Stimulated activated naive B cell treated with anti-CD40 and anti-IgM and Interleukin-4, amounts not matched to agents 10 μg/mL and 1 μg/mL and 100 μg/mL, for 72 hours (primary cell): ENCODE measurements at regions not wholly inside any gene's neighbourhood (a gene's known extent, or its start where the extent isn't known, plus 50 kb on each side); places are given as distances from the start of the nearest gene placed in this dataset.

Source experiments
- ATAC-seq, 2 donors: fragments of 150-1000 bp; cut with Tn5 transposase; replicated peaks; 2 replicates each; pipeline ENCODE4 v1.10.0; 2021; ENCODE audit warnings: moderate library complexity in 1 of 2
- DNase-seq: peaks from one replicate; pipeline ENCODE4 v3.0.0; 2021
- H3K27ac Mint-ChIP-seq: one replicate; pipeline ENCODE4 v1.8.0; 2022; ENCODE audit warnings: mild to moderate bottlenecking, mixed read lengths
- H3K27me3 Mint-ChIP-seq, 2 donors: one replicate each; pipeline ENCODE4 v1.8.0; 2022; ENCODE audit warnings: mixed read lengths in 2 of 2
- H3K36me3 Mint-ChIP-seq, 2 donors: one replicate each; pipeline ENCODE4 v1.8.0; 2022; ENCODE audit warnings: mixed read lengths in 2 of 2, mild to moderate bottlenecking in 1 of 2
- H3K4me1 Mint-ChIP-seq, 2 donors: one replicate each; pipeline ENCODE4 v1.8.0; 2022; ENCODE audit warnings: mixed read lengths in 2 of 2, mild to moderate bottlenecking in 1 of 2
- H3K4me3 Mint-ChIP-seq, 2 donors: one replicate each; pipeline ENCODE4 v1.8.0; 2022; ENCODE audit warnings: mild to moderate bottlenecking in 2 of 2, mixed read lengths in 2 of 2, moderate library complexity in 1 of 2
- H3K9me3 Mint-ChIP-seq, 2 donors: one replicate each; pipeline ENCODE4 v1.8.0; 2022; ENCODE audit warnings: mixed read lengths in 2 of 2, mild to moderate bottlenecking in 1 of 2

DNA sequence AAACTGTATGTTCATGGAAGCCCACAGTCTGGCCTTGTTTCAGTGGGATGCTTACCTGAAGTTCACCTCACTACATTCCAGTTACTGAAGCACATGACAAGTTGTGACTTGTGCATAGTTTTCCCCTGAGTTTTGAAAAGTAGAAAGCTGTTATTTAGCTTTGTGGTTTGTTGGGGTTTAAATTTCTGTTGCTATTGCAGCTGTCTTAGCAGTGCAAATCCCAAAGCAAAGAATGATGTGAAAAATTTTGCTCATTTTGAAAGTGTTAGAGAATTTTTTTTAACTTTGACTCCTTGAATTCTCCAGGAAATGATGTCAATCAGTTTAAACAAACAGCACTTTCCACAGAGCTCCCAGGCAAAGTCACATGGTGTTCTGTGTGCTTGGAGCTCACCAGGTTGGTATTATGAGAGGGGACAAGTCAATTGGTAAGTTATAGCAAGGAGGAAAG is 268.4 kb downstream of the ADGRG6 start:
- no peak for DNase-seq
- ATAC-seq: no peak
- H3K36me3 Mint-ChIP-seq: no peaks in the 10 kb centered on the region
- no peaks in the 10 kb centered on the region for H3K4me1 Mint-ChIP-seq
- H3K27ac Mint-ChIP-seq: no peak overlapping the region
- peaks cover 13 to 18% of the 10 kb centered on the region in 2 donors for H3K9me3 Mint-ChIP-seq
- H3K4me3 Mint-ChIP-seq: no peak overlapping the region
- H3K27me3 Mint-ChIP-seq: no peaks in the 10 kb centered on the region

DNA sequence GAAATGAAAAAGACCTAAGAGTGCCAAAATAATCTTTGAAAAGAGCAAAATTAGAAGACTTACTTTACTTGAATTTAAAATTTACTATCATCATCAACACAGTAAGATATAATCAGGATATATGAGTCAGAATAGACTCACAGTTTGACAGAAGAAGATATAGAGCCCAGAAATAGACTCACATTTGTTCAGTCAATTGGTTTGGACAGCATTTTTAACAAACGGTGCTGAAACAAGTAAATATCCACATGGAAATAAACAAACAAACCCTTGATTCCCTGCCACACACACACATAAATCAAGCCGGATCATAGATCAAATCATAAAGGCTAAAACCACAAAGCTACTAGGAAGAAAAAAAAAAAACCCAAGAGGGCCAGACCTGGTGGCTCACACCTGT is 291.1 kb downstream of the ADGRG6 start:
- H3K4me1 Mint-ChIP-seq: no peaks in the 10 kb centered on the region
- no peak overlapping the region for H3K4me3 Mint-ChIP-seq
- H3K27me3 Mint-ChIP-seq: peaks cover 8 to 10% of the 10 kb centered on the region in 2 donors
- no peak overlapping the region for H3K27ac Mint-ChIP-seq
- no peak for DNase-seq
- peaks cover 3 to 12% of the 10 kb centered on the region in 2 donors for H3K9me3 Mint-ChIP-seq
- ATAC-seq: no peak
- H3K36me3 Mint-ChIP-seq: no peaks in the 10 kb centered on the region

DNA sequence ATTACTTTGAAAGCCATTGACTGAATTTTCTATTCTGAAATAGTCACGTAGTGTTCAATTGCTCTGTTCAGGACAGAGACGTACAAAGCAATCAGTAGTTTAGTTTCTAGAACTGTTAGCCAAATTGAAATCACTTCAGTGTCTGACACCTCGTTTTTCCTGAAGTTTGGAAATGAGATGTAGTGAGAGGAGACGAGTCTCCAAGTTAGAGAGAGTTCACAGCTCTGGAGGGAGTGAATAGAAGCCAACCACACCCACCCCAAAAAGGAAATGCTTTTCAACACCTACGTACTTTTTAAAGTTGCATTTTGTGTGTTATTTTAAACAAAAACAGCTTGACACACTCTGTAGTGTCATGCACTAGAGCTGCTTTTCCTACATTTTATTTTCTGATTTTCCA is 296.0 kb downstream of the ADGRG6 start:
- no peak overlapping the region for H3K4me3 Mint-ChIP-seq
- DNase-seq (no peak), ATAC-seq (no peak)
- H3K36me3 Mint-ChIP-seq: no peaks in the 10 kb centered on the region
- no peaks in the 10 kb centered on the region for H3K4me1 Mint-ChIP-seq
- H3K27me3 Mint-ChIP-seq: peaks cover 6 to 13% of the 10 kb centered on the region in 2 donors
- peaks cover 0 to under 1% of the 10 kb centered on the region in 2 donors for H3K9me3 Mint-ChIP-seq
- no peak overlapping the region for H3K27ac Mint-ChIP-seq

DNA sequence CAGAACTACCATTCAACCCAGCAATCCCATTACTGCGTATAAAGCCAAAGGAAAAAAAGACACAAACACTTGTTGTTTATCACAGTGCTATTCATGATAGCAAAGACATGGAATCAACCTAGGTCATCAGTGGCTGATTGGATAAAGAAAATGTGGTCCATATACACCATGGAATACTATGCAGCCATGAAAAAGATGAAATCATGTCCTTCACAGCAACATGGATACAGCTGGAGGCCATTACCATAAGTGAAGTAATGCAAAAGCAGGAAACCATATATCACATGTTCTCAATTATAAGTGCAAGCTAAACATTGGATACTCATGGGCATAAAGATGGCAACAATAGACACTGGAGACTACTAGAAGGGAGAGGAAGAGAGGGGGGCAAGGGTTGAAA is 299.6 kb downstream of the ADGRG6 start:
- H3K27ac Mint-ChIP-seq: no peak overlapping the region
- H3K4me3 Mint-ChIP-seq: no peak overlapping the region
- no peaks in the 10 kb centered on the region for H3K36me3 Mint-ChIP-seq
- H3K9me3 Mint-ChIP-seq: peaks cover 0 to 2% of the 10 kb centered on the region in 2 donors
- H3K27me3 Mint-ChIP-seq: peaks cover 7 to 16% of the 10 kb centered on the region in 2 donors
- ATAC-seq: no peak
- H3K4me1 Mint-ChIP-seq: peaks cover 2 to 5% of the 10 kb centered on the region in 2 donors
- DNase-seq: no peak

DNA sequence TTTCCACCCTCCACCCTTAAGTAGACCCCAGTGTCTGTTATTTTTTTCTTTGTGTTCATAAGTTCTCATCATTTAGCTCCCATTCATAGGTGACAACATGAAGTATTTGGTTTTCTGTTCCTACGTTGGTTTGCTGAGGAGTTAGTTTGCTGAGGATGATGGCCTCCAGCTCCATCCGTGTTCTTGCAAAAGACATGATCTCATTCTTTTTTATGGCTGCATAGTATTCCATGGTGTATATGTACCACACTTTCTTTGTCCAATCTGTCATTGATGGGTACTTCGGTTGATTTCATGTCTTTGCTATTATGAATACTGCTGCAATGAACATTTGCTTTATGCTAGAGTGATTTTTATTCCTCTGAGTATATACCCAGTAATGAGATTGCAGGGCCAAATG is 301.2 kb downstream of the ADGRG6 start:
- Mint-ChIP-seq H3K27me3 (peaks cover 7 to 11% of the 10 kb centered on the region in 2 donors), H3K27ac (no peak overlapping the region), H3K4me1 (peaks cover 2 to 5% of the 10 kb centered on the region in 2 donors), H3K4me3 (no peak overlapping the region), H3K36me3 (no peaks in the 10 kb centered on the region), H3K9me3 (peaks cover 0 to 2% of the 10 kb centered on the region in 2 donors)
- ATAC-seq (no peak), DNase-seq (no peak)

DNA sequence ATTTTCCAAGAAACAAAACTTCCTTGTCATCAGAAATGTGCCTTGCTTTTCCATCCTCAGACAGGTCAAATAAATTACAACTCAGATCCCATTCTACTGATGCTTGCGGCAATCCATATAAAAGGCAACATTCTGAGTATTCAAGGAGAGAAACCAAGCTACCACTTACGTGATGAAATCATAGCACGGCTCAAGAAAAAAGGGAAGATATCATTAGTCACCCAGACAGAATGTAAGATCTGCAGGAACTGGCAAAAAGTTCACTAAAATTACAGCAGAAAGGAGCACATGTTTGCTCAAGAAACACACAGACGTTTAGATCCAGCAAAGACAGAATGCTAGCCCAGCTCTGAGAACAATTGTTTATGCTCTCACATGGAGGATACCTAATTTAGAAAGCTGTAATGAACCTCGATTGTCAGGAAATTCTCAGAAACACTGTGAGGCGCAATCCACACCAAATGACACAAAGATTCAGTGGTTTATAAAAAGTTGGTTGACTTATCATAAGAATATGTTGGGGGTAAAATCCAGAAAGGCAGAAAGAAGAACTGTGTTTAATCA is 304.2 kb downstream of the ADGRG6 start:
- H3K9me3 Mint-ChIP-seq: peaks cover 0 to 2% of the 10 kb centered on the region in 2 donors
- H3K27ac Mint-ChIP-seq: no peak overlapping the region
- no peak for ATAC-seq
- peaks cover 15 to 22% of the 10 kb centered on the region in 2 donors for H3K27me3 Mint-ChIP-seq
- H3K4me1 Mint-ChIP-seq: peaks cover 2 to 5% of the 10 kb centered on the region in 2 donors
- no peaks in the 10 kb centered on the region for H3K36me3 Mint-ChIP-seq
- no peak for DNase-seq
- H3K4me3 Mint-ChIP-seq: no peak overlapping the region

DNA sequence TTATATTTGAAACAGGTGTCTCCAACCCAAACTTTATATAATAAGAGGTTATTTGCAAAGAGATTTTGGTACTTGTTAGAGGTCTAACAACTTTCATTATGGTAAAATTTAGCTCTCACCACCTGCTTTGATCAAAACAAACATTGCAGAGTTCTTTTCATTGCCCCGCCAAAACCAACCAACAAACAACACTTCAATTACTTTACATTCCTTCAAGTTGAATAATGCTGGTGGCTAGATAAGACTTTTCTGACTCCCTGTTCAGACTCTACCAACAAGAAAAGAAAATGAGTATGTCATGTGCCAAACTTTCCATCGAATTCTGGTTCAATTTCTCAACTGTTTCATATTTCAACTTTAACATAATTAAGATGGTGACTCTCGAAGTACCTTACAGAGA is 311.1 kb downstream of the ADGRG6 start:
- Mint-ChIP-seq H3K9me3 (no peaks in the 10 kb centered on the region), H3K4me1 (no peaks in the 10 kb centered on the region), H3K27me3 (peaks cover 12 to 15% of the 10 kb centered on the region in 2 donors), H3K36me3 (no peaks in the 10 kb centered on the region), H3K4me3 (no peak overlapping the region), H3K27ac (no peak overlapping the region)
- DNase-seq: no peak
- no peak for ATAC-seq

DNA sequence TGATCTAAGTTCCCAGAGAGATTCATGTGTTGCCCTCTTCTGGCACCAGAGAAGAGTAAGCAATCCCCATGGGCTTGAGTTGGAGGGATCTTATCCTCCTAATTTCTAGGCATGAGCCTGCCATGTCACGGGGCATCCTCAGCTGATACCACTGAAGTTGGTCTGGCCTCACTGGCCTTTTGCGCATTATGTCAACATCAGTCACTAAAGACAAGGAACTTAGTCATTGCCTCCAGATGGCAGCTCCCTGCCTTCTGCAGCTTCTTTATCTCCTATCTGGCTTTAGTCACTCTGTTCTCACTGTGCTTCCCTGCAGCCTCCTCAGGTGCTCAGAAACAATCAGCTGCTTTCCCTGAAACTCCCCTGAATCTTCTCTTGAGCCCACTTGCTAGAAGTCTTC is 312.2 kb downstream of the ADGRG6 start:
- DNase-seq: no peak
- Mint-ChIP-seq H3K36me3 (no peaks in the 10 kb centered on the region), H3K9me3 (no peaks in the 10 kb centered on the region), H3K4me1 (no peaks in the 10 kb centered on the region), H3K4me3 (no peak overlapping the region), H3K27ac (no peak overlapping the region), H3K27me3 (peaks cover 13 to 15% of the 10 kb centered on the region in 2 donors)
- ATAC-seq: no peak

DNA sequence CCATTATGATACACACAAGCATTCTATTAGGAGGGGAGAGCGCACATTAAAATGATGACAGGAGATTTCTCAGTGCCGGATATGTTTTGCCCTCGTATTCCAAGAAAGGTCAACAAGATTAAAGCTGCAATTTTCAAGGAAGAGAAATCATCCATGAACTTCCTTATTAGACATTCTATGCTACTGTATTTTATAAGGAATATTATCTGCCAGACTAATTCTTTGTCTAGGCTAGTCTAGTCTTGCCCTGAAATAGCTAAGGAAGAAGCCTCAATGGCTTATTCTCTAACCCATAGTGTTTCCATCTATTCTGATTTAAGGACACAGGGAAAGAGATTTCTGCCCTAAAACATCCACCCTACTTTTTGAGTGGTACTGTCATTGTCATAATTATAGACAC is 315.4 kb downstream of the ADGRG6 start:
- no peaks in the 10 kb centered on the region for H3K4me1 Mint-ChIP-seq
- DNase-seq: no peak
- H3K27ac Mint-ChIP-seq: no peak overlapping the region
- no peaks in the 10 kb centered on the region for H3K9me3 Mint-ChIP-seq
- H3K36me3 Mint-ChIP-seq: no peaks in the 10 kb centered on the region
- H3K4me3 Mint-ChIP-seq: no peak overlapping the region
- peaks cover 0 to 9% of the 10 kb centered on the region in 2 donors for H3K27me3 Mint-ChIP-seq
- no peak for ATAC-seq

DNA sequence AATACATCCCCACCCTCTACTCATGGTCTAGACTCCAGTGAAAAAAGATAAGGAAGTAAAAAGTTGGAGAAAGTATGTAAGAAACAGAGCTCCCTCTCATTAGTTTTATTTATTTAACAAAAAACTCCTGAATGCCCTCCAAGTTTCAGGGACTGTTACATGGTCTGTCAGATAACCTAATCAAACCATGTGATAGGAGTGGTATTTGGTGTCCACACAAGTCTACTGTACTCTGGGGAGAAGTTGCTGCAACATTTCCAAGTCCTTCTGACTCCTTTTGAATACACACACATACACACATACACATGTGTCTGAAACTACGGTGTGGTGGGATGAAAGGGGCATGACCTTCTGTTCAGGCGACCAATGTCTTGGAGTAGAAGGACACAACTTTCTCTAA is 320.0 kb downstream of the ADGRG6 start:
- H3K36me3 Mint-ChIP-seq: no peaks in the 10 kb centered on the region
- H3K27ac Mint-ChIP-seq: no peak overlapping the region
- no peak for ATAC-seq
- H3K27me3 Mint-ChIP-seq: peaks cover 0 to 5% of the 10 kb centered on the region in 2 donors
- H3K4me1 Mint-ChIP-seq: no peaks in the 10 kb centered on the region
- no peak overlapping the region for H3K4me3 Mint-ChIP-seq
- H3K9me3 Mint-ChIP-seq: no peaks in the 10 kb centered on the region
- no peak for DNase-seq

DNA sequence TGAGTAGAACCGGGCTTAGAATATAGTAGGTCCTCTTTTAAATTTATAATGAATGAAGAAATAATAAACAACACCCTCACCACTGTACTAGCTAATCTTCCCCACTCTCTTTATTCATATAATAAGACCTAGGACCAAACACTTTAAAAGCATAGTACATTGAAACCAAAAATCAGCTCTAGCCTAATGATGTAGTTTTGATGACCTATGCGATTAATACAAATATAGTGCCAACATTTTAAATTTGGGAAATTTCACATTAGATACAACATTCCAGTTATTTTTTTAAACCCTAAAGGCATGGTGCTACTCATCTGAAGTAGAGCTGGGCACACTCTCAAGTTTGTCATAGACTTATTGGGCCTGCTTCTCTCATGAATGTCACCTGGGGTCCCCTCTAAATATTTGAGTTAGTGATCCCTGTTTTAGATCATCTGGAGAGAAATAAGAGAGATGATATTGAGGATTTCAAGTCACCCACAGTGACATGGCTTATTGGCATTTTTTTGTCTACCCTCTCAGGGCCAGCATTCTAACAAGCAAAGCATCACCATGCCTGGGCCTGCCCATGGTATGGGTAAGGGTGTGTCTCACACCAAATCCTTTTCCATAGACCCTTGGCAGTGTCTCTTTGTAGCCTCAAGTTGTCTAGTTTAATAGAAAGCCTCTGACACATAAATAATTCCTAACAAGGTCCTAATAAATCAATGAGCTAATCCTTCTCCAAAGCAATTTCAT is 319.8 kb downstream of the HIVEP2 start:
- Mint-ChIP-seq H3K27me3 (no peaks in the 10 kb centered on the region), H3K9me3 (no peaks in the 10 kb centered on the region), H3K4me1 (no peaks in the 10 kb centered on the region), H3K4me3 (no peak overlapping the region), H3K27ac (no peak overlapping the region), H3K36me3 (no peaks in the 10 kb centered on the region)
- DNase-seq (no peak), ATAC-seq (no peak)

DNA sequence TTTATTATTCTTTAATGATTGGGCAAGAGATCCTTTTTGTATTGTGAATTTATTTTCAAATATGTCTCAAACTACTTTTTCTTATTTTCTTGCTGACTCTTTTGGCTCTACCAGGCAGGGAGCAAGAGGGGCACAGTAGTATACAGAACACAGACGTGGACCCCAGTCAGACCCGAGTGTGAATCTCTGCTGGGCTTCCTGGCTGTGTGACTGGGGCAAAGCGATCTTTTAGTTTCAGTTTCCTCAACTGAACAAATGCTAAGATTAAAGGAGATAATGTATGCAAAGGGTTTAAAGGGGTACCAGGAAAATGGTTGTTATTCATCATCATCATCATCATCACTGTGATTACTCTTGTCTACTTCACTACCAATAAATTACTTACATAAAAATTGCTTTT is 317.5 kb downstream of the HIVEP2 start:
- no peaks in the 10 kb centered on the region for H3K27me3 Mint-ChIP-seq
- no peaks in the 10 kb centered on the region for H3K36me3 Mint-ChIP-seq
- no peak overlapping the region for H3K4me3 Mint-ChIP-seq
- H3K9me3 Mint-ChIP-seq: no peaks in the 10 kb centered on the region
- no peaks in the 10 kb centered on the region for H3K4me1 Mint-ChIP-seq
- no peak overlapping the region for H3K27ac Mint-ChIP-seq
- ATAC-seq (no peak), DNase-seq (no peak)

DNA sequence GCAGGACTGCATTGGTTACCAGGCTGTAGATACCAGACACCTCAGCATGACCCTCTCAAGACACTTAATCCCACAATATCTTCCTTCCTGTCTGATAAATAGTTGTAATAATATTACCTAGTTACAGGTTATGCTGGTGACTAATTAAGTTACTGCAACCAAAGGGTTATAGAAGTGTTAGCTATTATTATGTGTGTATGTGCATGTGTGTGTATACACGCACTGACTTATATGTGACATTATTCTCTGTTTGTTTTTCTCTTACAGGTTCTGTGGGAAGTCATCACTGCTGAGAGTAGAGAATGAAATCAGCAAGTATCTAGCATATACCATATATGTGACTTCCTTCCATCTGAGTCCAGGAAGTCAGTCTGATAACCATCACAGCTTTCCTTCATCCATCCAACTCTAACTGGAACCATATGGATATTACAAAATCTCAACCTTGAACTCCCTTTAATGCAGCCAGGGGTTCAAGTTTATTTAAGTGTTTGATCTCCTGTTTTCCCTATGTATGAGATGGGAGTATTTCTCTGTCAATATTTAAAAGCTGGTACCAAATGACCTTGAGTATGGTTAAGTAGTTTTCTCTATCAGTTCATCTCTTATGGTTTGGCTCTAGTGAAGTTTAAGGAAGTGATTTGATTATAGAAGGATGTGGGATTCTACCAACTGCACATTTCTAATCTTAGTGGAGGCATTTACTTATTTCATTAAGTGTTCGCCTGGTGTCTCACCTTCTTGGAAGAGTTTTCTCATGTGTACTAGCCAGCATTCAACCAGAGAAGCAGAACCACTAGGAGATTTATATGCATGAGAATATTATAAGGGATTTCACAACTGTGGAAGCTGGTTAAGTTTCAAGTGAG is 313.2 kb downstream of the HIVEP2 start:
- no peak for DNase-seq
- Mint-ChIP-seq H3K36me3 (no peaks in the 10 kb centered on the region), H3K27ac (no peak overlapping the region), H3K9me3 (no peaks in the 10 kb centered on the region), H3K4me3 (no peak overlapping the region), H3K4me1 (no peaks in the 10 kb centered on the region), H3K27me3 (no peaks in the 10 kb centered on the region)
- ATAC-seq: no peak

DNA sequence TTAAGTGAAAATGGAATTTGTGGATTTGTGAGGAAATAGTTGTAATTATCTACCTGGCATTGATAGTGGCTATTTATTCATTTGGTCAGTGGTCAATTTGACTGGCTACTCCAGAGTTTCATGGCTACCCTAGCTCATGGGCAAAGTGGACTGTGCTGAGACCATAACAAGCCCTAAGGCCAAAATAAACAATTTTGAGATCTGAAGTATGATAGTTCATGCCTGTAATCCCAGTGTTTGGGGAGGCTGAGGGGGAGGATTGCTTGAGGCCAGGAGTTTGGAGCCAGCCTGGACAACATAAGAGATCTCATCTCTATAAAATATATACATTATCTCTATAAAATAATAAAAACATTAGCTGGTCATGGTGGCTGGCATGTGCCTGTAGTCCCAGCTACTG is 311.7 kb downstream of the HIVEP2 start:
- no peaks in the 10 kb centered on the region for H3K9me3 Mint-ChIP-seq
- H3K4me3 Mint-ChIP-seq: no peak overlapping the region
- H3K4me1 Mint-ChIP-seq: no peaks in the 10 kb centered on the region
- H3K36me3 Mint-ChIP-seq: no peaks in the 10 kb centered on the region
- H3K27me3 Mint-ChIP-seq: peaks cover 0 to 4% of the 10 kb centered on the region in 2 donors
- ATAC-seq (no peak), DNase-seq (no peak)
- no peak overlapping the region for H3K27ac Mint-ChIP-seq
